GM18858 (cell line): ENCODE measurements at regions not wholly inside any gene's neighbourhood (a gene's known extent, or its start where the extent isn't known, plus 50 kb on each side); places are given as distances from the start of the nearest gene placed in this dataset.

ENCODE experiments used
- ATAC-seq: cut with Tn5 transposase; IDR thresholded peaks from one replicate; pipeline ENCODE4 v1.9.1; 2021; ENCODE audit not compliant: unreplicated experiment

DNA sequence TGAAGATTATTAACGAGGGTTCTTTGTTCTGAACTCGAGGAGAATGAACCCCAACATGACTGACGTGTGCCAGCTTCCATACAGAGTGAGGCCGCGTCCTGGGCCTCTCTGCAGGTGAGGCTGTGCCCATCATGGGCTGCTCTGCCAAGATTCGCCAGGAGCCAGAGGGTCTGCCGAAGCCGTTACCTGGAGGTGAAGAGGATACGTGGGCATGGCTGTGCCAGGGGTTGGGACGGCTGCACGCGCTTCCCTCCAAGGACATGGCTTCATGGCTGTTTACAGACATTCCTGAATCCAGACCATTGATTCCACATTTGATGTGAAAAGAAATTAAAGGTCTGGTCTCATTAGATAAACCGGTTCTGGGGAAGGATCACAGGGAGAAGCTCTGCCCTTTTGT lies 211.4 kb upstream of the SALL3 start:
- ATAC-seq, result no peak

DNA sequence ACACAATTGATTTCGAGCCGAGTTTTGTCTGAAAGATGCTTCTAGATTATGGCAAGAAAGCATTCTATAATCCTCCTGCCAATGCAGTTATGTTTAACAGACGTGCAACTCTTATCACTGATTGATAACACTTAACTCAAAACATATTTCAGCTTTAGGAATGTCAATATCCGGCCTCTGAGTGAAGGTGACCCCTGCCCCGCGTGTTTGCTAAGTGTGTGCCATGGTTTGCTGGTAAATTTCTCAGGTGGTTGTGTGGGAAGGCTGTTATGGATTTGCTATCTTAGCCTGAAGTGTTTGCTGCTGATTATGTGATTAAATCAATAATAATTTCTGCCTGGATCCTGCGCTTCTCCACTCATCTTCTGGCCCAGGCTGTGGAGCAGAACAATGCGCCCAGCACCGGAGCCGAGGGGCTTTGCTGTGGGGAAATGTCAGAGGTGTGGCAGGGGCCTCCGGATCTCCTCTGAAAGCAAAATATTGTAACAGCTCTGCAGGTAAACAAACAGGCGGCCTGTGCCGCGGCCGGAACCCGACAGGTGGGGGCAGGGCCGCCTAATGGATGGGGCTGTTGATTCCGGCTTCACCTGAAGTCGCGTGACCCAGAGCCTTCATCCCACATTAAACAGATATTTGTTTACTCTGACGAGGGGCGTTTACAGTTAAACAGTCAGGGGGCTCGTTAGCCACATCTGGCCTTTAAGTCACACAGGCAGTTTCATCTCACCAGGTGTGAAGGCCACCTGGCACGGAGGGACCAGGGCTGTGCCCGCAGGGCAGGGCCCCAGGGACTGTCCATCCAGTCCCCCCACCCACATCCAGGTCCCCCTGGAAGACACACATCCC lies 210.7 kb upstream of the SALL3 start:
- ATAC-seq, result no peak

DNA sequence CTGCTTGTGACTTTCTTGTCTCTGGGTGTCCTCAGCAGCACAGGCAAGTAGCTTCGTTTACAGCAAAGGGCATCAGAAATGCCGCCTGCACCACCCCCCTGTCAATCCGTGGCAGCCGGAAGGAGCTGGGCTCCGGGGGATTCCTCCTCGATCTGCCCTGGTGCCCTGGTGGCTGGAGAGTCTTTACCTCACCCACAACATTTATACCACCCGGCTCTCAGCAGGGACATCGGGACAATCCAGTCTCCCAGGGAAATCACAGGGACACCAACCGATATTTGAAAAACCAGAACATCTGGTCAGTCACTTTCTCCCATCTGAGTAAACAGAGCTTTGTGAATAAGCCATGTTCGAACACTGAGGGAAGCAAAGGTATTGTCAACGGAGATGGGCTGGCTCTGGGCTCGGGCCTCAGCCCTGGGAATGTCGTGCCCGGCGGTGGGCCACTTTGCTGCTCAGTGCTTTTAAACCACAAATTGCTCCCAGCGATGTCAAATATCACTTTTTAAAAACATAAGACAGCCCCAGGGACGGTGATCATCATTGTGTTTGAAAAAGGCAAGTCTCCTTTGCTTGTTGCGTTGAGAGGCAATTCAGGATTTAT lies 210.0 kb upstream of the SALL3 start:
- ATAC-seq, result no peak

DNA sequence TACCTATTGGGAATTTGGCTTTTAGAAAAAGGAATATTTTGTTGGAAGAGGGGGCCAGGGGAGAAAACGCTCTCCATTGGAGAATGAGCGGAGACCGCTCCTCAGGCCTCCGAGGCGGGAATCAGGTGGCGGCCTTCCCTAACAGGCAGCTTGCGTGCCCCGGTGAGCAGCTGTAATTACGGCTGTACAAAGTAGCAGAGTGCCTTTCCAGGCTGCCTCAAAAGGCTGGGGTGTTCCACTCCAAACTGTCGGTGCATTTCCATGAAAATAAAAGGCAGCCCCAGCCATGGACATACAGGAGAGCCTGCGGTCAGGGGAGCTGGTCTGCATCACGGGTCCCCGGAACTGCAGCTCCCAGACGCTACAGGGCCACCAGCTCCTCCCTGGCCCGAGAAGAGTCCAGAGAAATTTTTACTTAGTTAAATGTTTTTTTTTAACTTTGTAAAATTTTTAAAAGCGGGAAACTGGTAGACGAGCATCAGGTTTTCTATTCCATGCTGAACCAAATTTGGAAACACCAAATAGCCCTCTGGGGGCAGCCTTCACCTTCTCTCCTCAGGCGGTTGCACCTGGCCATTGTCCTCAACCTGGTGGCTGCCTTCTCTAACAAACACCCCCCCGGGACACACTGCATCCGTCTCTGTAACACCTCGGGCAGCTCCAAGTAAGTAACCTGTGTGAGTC lies 209.3 kb upstream of the SALL3 start:
- ATAC-seq, result no peak

DNA sequence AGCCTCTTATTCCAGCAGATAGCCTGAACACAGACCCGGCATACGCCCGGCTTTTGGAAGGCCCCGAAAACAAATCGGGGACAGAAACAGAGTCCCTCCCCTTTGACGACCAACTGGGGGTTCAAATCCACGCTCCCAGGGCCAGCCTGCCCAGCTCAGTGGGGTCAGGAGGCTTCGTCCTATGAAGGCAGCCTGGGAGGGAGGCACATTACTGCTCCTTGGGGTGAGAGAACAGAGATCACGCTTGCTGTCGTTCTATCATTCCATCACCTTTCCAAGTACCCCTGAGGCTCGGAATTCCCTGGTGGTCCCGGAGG lies 208.8 kb upstream of the SALL3 start:
- ATAC-seq, result no peak

DNA sequence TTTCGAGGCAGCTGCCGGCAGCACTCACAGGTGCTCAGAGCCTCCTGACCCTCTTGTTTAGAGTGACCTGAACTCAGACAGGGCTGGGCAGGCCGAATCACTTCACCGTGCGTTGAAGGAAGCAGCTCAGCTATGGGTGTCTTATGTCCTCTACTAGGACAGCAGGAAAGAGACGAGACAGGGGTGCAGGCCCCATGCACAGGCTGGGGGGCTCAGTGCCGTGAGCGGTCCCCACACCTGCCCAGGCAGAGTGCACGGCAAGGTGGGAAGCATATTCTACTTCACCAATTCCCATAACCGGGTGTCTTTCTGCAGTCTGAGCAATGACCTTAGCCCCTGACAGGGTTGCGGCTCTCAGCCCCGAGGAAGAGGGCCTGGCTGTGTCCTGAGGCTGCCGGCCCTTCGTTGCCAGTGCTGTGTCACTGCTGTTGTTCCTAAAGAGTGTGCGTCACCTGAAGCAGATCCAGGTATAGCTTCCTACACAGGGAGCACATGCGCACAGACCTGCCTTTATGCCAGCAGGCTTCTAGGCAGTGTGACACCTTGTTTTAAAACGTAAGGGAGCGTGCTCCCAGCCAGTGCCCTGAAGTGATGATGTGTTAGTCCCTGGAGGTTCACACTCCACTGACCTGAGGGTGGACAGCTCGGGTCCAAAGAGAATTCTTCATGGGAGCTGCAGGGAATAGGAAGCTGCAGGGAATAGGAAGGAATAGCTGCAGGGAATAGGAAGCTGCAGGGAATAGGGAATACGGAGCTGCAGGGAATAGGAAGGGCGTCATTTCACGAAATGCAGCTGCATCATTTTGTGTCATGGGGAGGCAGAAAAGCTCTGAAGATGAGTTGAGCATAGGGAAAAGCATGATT lies 207.9 kb upstream of the SALL3 start:
- no peak for ATAC-seq

DNA sequence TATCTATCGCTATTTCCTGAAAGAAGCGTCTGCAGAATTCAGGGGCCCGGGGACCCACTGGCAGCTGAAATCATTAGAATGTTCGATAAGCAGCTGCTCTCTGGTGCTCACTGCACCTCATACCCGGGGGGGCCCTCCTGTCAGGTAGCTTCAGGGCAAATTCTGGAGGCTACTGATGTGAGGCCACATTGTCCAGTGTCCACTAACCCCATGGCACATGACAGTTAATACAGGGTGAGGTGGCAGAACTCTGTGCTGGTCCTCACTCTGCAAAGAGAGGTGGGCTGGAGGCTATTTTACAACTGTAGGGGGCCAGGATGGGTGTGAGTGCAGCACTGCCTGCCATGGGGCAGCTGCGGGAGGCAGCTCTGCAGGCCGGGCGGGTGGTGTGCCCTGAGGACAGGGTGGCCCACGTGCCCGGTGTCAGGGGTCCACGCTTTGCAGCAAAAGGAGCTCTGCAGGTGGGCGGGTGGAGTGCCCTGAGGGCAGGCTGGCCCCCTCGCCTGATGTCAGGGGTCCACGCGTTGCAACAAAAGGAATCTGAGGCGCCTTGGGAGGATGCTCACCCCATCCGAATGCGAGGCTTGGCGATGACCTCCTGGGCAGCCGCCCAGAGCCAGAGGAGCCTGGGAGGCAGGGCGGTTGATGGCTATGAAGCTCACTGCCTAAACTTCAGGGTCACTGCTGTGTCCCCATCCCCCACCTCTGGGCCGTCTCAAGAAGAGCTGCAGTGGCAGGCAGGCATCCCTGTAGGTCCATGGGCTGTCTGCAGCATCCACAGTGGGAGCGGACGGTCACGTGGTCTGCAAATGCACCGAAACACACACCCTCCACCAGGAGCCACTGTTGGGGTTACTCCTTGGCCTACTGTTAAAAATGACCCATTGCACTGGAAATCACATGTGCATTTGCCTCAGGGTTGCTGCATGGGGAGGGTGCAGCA lies 207.0 kb upstream of the SALL3 start:
- ATAC-seq, result no peak

DNA sequence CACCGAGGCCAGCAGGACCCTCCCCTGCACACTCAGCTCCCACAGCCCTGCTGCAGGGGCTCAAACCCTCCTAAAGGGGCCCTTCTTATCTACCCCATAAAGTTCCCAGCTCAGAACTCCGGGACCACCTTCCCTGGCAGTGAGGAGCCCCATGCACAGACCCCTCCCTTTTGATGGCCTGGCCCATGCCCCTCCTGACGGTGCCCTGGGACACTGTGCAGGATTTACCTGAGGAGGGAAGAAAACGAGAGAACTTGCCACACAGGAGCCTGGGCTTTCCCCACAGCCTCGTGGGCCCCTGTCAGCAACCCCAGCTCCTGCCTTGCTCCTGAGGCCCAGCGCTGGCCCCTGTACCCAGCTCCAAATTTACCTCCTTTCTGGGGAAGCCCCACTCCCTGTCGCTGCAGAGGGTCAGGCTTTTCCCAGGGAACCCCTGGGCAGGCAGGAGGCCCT lies 206.3 kb upstream of the SALL3 start:
- no peak for ATAC-seq

DNA sequence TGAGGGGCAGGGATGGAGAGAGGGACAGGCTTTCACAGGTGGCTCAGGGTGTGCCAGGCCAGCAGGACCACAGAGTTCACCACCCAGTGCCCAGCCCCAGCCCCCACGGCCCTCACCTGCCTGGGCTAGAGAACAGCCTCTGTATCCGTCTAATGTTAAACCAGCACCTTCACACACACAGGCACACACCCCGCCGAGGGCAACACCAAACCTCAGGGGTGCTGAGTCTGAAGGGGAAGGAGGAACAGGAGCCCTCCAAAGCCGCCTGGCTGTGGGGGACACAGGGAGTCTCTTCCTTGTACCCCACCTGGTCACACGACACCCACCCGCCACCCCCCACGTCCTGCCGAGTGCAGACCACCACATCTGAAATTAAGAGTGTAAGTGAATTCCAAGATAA lies 205.8 kb upstream of the SALL3 start:
- ATAC-seq, result no peak

DNA sequence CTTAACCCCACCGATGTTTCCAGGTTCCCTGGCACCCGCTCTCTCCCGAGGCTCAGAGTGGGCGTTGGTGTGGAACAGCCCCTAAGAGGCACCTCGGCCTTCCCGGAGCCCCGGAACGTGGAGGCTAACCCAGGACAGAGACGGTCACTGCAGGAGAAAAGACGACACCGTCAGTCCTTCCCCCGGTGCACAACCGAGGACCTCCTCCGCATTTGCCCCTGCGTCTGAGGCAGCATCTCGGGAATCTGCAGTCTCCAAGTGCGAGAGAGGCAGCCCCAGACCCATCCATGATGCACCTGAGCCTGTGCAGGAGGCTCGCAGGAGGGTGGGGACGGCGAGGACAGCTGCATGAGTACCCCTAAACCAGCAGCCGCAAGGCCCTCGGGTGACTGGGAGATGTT lies 204.9 kb upstream of the SALL3 start:
- ATAC-seq, result no peak

DNA sequence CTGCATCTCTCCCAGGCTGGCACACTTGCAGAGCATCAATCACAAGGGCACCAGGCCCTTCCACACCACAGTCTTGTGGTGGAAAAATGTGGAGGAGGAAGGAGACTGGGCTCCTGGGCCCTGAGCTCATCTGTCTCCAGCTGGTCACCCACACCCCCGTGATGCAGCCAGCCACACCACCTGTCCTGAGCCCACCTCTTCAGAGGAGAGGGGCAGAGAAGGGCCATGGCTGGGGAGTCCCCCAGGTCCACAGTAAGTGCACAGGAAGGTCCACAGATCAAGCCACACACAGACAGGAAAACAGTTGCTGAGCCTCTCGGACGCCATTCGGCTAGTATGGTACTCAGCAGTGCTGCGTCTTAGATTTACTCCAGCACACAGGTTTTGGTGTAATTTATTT lies 203.5 kb upstream of the SALL3 start:
- ATAC-seq, result no peak

DNA sequence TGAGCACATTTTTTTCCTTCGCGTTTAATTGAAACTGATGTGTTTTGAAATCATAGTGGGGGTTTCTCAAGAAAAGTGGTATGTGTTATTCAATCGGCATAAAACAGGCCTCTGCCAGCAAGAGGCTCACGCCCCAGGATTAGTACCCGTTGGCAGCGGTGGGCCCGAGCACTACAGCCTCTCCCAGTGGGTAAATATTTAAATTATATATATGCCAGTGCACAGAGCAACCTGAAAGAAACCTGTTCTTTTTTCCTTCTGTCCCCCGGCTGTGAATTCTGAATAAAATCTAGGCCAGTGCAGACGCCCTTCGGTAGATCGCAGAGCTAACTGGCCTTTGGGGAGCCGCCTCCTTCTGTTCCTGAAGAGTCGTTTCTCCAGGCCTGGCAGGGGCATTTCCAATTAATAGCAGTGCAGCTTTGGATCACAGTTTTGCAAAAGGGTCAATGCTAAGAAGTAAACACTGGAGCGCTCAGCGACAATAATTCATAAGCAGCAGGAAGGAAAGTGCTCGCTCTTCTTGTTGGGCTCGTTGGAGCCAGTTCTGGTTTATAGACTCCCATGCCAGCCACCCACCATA lies 202.8 kb upstream of the SALL3 start:
- ATAC-seq, result no peak

DNA sequence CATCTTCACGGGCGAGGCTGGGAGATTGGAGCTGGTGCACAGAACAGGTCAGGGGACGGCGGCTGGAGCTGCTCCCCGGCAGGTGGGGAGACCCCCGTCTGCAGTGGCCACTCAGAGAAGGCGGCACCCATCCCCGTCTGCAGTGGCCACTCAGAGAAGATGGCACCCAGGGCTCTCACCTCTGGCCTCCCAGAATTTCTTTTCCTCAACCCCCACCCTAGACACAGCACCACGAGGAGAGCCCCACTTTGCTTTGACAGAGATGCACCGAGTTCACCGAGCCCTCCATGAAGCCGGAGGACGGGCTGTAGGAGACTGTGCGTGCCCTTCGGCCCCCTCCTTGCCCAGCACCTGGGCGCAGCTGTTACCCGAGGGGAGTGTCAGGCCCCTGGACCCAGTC lies 201.6 kb upstream of the SALL3 start:
- ATAC-seq, result no peak

DNA sequence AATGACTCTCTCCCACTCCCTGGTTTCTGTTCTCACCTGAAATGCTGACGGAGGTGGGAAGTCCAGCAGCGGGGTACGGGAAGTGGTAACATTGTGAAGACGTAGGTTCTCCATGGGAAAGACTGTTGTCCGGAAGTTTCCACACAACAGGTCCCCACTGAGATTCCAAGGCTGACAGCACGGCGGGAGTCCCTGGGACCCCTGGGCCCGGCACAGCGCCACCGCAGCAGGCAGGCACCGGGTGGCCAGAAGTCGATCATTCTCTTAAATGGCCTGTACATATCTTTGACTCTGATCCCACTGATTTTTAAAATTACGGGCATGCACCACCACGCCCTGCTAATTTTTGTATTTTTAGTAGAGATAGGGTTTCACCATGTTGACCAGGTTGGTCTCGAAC lies 201.0 kb upstream of the SALL3 start:
- no peak for ATAC-seq

DNA sequence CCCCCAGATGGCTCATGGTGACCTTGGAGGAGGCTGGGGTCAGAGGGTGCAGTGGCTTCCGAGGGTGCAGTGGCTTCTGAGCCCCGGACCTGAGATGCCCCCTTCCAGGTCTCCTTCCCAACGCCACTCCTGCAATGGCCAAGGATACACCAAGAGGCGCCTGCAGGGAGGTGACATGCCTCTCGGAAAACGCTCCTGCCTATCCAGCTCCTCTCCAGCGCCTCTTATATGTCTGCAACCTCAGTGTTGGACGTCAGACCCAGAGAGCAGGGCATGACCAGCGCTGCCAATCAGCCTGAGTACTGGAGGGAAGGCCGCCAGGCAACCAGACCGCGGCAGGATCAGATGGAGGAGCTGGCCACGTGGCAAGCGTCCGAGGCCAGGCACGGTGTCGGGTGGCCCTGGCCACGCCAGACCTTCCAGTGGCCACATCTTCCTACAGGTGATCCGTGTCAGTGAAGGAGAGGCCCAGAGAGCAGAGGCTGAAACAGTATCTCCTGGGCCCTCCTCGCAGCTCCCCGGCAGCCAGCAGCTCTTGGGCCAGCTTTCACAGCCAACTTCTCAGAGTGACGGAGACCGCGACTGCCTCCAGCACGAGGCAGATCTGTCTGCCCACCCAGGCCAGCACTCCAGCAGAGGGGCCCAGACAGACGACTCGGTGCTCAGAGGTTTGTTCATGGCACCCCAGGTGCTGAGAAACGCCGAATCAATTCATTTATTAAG lies 199.5 kb upstream of the SALL3 start:
- ATAC-seq, result no peak

DNA sequence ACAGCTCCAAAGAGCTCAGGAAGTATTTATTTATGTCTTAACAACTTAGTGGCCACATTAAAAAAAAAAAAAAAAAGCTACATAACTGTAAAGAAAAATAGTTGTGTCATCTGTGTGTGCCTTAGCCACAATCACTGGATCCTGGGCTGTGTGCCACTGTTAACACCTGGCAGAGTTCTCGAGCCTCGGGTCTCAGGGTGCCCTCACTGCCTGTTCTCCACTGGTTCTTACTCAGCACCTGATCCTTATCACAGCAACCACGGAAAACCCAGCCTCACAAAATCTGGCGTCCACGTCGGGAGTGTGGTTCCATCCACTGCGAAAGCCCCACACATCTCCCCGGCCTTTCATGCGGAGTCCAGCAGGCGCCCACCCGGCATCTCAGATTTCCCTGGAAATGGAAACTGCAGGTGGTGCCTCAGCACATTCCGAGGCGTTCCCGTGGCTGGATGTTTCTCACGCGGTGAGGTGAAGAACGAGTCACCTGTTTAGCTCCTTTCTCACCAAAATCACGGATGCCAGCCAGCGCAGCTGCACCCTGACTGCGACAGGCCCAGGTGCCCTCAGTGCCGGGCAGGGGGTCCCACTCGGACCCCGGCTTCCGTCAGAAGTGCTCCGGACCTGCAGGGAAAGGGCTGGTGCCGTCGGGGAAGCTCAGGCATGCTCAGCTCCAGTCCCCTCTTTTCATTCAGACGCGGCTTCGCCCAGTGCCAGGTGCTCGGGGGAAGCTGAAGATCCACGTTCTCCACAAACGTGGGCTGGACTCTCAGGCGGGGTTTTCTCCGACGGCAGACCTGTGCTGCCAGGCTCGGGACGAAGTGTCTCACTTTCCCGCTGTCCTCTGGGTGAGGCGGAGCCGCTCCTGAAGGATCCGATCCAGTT lies 198.7 kb upstream of the SALL3 start:
- no peak for ATAC-seq

DNA sequence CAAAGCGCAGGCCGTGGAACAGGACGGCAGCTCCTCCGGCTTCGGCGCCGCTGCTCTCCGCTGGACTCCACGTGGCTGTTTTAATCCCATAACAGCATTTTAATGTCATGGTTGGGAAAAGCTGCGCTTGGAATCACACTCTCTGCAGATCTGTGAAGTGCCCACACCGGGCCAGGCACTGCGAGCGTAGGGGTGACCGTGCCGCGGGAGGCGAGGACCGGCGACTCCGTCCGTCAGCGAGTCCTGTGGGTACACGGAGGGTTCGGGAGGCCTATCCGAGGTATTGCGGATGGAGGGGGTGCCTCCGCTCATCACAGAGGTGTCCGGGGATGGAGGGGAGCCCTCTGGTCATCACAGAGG lies 198.0 kb upstream of the SALL3 start:
- ATAC-seq, result no peak

DNA sequence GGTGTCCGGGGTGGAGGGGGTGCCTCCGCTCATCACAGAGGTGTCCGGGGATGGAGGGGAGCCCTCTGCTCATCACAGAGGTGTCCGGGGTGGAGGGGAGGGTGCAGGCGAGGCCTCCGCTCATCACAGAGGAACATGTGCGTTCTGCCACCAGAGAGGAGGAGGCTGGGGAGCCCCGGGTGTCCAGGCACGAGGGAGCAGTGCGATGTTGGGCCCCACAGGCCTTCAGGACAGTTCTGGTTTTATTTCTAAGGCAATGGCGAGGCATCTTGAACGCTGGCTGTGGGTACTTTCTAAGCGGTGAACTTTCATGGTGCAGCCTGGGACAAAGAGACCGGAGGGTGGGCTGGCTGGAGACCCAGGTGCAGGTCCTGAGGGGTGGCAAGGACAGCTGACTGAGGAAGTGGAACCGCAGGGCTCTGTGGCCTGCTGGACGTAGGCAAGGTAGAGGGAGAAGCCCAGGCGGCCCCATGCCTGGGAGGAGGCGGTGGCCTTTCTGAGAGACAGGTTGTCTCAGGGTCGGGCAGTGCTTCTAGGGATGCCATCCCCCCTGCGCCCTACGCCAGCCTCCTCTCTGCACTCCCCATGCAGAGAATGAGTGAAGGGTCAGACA lies 196.6 kb upstream of the SALL3 start:
- ATAC-seq, result no peak
